AG20443 (cell line): ENCODE measurements at regions not wholly inside any gene's neighbourhood (a gene's known extent, or its start where the extent isn't known, plus 50 kb on each side); places are given as distances from the start of the nearest gene placed in this dataset.
A peak's percentile ranks its signal among the peaks of the same experiment; 100 is the strongest.

ENCODE experiments used
- DNase-seq: peaks from one replicate; pipeline ENCODE4 v3.0.0; 2012; ENCODE audit warnings: low spot score, mixed read lengths

DNA sequence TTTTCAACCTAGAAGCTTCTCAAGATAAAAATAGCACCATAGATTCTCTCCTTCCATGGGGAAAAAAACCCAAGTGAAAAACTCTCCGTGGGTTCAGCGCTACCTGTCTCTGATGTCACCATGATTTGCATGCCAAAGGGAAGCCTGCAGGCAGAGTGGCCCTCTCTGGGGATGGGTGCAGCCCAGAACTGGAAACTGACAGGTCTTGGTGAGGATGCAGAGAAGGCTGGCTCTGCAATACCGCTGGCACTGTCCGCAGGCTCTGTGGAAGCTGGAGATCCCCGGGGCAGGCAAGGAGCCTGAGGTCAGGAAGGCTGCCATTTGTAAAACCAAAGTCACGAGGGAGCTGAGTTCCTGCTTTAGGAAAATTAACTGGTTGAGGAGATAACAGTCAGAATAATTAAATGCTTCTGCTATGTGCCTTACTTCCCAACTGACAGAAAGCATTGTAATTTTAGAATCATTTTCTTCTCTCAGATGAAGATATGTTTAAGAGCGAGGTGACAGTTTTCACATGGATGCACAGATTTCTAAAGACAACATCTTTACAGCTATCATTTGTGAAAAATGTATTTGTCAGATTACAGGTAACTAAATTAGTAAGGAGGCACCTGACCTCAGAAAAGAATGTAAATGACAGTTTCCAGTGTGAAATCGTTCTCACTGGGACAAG lies 731.5 kb upstream of the FZD8 start:
- no peak for DNase-seq

- no peak for DNase-seq
Observed at GRCh38 chr10:36367362-36367761, 725.3 kb upstream of the FZD8 start.

- DNase-seq = no peak
Observed at GRCh38 chr10:36366843-36367242, 724.7 kb upstream of the FZD8 start.

DNA sequence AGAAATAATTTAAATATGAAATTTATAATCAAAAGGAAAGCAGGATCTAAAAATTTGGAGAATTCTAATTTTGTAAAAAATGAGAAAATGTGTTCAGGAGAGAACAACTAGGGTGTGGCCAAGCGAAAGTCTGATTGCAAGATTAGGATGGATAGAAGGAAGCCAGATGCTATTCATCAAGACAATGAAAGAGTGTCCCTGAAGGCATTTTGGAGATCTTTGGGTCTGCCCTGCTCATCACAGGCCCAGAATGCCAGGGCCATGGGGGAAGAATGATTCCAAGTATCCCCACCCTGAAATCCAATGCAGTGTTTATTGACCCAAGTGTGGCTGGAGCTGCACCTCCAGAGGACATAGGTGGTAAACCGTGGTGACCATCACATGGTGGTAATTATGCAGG lies 724.0 kb upstream of the FZD8 start:
- DNase-seq = no peak

- DNase-seq = no peak
Observed at GRCh38 chr10:36362257-36362656, 720.2 kb upstream of the FZD8 start.

GRCh38 chr10:36358736-36359135 lies 716.6 kb upstream of the FZD8 start:
- no peak for DNase-seq

DNA sequence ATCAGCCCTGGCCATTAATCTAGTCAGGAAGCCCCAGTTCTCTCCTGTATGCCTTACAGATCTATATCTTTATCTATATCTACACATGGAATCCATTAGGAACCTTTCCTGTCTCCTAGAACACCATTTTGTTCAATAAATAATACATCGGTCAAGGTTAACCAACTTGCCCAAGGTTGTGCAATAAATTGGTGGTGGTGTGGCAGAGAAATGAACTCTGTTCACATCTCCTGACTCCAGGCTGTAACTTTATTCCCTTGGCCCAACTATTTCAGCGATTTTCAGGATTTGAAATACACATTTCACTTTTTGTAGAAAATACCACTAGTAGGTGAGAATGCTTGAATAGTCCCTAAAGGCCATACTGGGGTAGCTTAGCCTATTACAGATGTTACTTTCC lies 712.5 kb upstream of the FZD8 start:
- DNase-seq = no peak

DNA sequence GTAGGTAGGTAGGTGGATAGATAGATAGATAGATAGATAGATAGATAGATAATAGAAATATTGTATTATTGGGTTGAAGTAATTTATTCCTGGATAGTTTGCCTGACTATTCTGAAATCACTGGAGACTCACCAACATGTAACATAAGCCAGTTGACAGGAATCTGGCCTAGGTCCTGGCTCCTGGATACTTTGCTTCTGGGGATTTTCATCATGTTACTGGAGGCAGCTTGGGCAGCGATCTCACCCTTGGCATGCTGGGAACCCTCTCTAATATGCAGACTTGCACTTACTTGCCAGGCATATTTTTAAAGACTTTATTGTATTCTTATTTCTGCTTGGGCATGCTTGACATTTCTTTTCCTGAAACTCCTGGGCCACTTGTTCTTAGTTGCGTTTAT lies 709.1 kb upstream of the FZD8 start:
- DNase-seq = no peak

DNA sequence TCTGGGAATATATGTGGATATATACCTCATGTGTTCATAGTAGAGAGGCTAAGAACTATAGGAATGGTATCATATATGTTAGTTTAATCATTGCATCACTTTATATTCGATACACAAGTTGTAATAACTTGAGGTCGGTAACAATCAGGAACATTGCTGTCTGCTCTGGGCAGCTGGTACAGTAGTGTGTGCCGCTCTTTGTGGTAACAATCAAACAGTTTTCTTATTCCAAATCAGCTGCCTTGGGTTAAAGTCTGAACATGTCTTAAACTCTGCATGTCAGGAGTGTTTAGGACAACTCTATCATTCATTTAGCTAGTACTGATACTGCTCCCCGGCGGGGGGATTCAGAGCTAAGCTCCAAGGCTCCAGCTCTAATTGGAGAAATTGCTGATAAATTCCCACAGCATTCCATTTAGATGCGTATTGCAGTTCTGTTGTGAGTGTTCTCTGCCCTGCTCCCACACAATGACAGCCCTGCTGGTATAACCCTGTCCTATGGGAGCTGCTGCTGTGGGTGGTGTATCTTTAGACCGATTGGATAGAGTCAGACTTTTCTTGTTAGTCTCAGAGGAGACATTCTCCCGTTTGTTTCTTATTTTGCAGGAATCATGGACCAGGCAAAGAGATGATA lies 707.5 kb upstream of the FZD8 start:
- peak; percentile 76 for DNase-seq

DNA sequence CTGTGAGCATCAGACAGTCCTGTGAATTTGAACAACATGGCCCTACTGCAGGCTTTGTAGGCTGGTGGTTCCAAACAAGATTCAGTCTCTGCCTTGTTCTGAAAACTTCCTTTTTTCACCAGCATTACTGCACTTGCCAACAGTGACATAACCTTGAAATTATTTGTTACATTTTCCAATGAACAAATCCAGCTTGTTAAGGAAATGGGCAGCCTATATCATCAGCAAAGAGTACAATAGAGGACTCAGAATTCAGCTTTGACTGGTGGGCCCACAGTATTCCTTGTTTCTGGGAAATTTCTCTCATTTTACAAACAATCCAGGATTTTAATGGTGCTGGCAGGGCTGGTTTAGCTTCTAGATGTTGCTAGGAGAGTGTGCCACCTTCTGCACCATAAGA lies 703.7 kb upstream of the FZD8 start:
- no peak for DNase-seq

GRCh38 chr10:36345175-36345533 lies 703.1 kb upstream of the FZD8 start:
- no peak for DNase-seq

DNA sequence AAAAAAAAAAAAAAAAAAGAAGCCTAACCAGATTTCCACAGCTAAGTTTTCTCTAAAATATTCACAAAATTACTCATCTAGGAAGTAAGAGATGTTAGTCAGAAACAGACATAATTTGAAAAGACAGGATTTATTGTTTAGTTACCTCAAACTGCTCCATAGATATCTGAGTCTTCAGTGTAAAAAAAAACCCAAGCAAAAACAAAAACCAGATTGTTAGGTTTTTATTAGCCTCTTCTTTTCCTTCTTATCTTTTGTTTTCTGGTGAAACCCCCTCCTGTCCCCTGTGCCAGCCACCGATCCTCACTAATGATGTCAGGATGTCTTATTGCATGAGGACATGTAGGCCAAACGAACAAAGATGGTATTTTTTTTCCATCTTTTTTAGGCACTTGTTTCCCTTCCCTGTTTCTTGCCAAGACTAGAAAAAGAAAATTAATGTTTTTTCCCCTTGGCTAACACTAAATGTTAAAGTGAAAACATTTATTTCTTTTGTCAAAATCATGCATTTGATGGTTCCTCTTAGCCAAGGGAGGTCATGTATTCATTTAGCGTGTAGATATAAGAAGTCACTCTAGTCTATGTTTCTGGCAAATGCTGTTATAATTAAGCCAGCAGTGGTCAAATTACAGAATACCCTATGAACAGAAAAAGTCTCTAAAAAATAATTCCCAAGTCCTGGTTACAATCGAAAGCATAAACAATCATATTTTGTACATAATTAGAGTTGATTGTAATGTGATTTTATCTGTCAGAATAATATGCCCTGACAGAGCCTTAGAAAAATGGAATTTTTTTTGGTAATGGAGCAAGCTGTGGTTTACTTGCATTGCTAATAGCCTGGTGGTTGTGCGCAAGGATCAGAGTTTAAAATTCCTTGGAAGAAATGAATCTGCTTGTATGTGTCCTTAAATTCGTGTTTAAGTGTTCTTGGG lies 702.4 kb upstream of the FZD8 start:
- no peak for DNase-seq

DNA sequence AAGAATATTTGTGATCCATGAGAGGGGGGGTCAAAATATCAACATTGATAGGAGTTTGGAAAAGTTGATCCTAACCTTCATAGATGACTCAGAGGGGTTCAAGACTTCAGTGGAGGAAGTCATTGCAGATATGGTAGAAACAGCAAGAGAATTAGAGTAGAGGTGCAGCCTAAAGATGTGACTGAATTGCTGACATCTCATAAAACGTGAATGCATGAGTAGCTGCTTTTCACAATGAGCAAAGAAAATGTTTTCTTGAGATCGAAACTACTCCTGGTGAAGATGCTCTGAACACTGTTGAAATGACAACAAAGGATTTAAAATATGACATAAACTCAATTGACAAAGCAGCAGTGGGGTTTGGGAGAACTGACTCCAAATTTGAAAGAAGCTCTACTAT lies 700.7 kb upstream of the FZD8 start:
- DNase-seq = no peak

DNA sequence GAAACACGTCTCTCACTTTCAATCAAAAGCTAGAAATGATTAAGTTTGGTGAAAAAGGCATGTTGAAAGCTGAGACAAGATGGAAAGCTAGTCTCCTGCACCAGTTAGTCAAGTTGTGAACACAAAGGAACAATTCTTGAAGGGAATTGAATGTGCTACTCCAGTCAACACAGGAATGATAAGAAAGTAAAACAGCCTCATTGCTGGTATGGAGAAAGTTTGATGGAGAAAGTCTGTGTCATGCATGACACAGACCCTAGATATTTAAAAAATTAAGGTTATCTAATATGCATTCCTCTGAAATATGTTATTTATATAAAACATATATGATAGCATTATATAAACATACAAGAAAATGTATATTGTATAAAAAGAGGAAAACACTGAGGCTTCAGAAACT lies 699.4 kb upstream of the FZD8 start:
- DNase-seq = no peak

- peak; percentile 37 for DNase-seq
Observed at GRCh38 chr10:36336315-36336714, 694.2 kb upstream of the FZD8 start.

GRCh38 chr10:36333446-36333845 lies 691.4 kb upstream of the FZD8 start:
- DNase-seq = no peak

- no peak for DNase-seq
Observed at GRCh38 chr10:36332926-36333325, 690.8 kb upstream of the FZD8 start.

- DNase-seq = no peak
Observed at GRCh38 chr10:36331121-36331520, 689.0 kb upstream of the FZD8 start.

DNA sequence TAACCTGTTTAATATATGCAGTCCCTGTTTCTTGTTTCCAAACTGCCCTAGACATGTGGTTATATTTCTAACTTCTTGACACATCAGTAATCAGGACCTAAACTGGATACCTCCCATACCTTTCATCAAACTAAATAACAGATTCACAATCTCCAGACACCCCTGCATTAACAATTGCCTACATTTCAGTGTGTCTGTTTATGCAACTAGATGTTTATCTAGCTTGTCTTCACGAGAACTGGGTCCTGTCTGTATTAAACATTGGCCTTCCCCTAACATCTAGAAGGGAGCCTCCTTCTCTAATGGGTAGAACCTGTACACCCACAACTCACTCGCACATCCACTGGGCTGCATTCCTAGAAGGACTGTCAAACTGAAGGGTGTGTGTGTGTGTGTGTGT lies 683.7 kb upstream of the FZD8 start:
- no peak for DNase-seq

DNA sequence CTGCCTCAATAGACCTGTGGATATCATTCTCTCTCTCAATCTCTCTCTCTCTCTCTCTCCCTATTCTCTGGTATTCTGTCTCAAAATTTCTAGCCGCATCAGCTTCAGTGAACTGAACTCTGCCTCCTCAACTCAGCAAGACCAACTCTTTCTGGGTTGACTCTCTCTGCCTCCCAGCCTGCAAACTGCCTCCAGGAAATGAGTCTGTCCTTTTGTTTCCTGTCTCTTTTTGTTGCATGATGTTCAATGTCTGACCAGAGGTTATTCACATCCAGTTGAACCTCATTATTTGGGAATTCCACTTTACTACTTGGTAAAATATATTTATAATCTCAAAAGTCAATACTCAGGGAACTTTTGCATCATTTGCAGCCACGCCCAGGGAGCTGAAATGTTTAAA lies 682.7 kb upstream of the FZD8 start:
- DNase-seq = no peak

- DNase-seq = no peak
Observed at GRCh38 chr10:36313142-36313541, 671.0 kb upstream of the FZD8 start.

DNA sequence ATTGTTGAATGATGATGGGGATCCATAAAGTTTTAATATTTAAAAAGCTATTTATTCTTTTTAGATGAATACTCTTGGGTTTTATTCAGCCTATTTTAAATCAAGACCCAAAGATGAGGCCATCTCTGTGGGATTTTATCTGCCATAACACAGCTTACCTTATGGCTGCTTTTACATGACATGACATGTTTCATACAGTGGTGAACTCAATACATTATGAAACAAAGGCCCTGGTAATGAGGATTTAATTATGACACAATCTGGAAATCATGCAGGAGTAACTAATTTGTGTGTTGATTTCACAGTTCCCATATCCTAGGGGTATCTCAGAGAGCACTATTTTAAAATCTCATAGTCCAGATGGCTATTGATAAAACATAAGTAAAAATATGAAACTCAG lies 661.8 kb upstream of the FZD8 start:
- no peak for DNase-seq

DNA sequence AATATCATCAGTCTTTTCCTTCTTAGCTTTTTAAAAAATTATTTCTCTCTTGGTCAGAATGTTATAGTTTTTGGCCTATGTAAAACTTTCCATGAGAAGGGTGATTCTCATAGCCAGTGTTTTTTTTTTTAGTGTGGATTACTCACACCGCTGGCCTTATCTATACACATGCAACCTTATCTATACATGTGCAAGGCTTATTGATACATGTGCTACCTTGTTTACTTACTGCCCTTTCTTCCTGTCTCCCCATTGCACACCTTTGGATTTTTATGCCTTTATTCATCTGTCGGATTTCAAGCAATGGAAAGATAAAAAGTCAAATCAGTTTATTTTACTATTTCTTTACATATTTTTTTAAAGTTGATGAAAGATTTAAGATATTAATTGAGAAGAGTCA lies 660.0 kb upstream of the FZD8 start:
- DNase-seq = no peak
